ENCODE measurements at regions not wholly inside any gene's neighbourhood (a gene's known extent, or its start where the extent isn't known, plus 50 kb on each side); places are given as distances from the start of the nearest gene placed in this dataset.

DNA sequence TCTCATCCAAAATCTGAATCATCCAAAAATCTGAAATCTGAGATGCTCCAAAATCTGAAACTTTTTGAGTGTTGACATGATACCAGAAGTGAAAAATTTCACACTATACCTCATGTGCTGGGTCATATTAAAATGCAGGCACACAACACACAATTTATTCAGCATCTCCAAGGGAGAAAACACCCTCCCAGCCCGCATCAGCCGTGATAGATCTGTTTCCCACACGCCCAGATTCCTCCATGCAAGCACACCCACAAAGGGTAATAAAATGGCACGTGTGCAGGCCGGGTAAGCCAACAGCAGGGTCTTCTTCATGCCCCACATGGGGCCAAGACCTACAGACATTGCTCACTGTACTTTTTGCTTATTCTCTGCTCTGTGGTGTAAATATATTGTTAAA, 173.1 kb upstream of the FERD3L start:
- in situ Hi-C loops (cut with MboI; ENCODE audit: low pct_unique_long_range_greater_than_20kb, low sequenced_read_pairs, unreplicated experiment): no loop called here
- no peak for DNase-seq (ENCODE audit: low spot score)
- TF ChIP-seq, protein P1, sequence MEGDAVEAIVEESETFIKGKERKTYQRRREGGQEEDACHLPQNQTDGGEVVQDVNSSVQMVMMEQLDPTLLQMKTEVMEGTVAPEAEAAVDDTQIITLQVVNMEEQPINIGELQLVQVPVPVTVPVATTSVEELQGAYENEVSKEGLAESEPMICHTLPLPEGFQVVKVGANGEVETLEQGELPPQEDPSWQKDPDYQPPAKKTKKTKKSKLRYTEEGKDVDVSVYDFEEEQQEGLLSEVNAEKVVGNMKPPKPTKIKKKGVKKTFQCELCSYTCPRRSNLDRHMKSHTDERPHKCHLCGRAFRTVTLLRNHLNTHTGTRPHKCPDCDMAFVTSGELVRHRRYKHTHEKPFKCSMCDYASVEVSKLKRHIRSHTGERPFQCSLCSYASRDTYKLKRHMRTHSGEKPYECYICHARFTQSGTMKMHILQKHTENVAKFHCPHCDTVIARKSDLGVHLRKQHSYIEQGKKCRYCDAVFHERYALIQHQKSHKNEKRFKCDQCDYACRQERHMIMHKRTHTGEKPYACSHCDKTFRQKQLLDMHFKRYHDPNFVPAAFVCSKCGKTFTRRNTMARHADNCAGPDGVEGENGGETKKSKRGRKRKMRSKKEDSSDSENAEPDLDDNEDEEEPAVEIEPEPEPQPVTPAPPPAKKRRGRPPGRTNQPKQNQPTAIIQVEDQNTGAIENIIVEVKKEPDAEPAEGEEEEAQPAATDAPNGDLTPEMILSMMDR (IDR thresholded peaks at IDR 0.05; ENCODE audit: extremely low read depth, insufficient read depth, missing control alignments): no peak

DNA sequence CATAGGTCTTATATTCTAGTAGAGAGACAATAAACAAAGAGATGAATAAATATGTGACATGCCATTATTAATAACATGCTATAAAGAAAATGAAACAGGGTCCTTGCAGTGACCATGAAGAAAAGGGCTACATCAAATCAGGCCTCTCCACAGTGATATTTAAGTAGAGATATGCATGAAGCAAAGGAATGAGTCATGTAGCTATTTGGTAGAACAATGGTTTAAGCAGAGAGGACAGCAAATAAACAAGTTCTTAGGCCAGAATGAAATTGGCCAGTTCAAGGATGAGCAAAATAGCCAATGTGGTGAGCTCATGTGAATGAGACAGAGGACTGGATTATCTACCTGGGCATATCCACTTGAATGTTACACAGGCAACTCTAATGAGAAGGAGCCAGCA, 172.2 kb upstream of the FERD3L start:
- in situ Hi-C loops (cut with MboI; ENCODE audit: low pct_unique_long_range_greater_than_20kb, low sequenced_read_pairs, unreplicated experiment): no loop called here
- TF ChIP-seq, protein P1 (IDR thresholded peaks at IDR 0.05; ENCODE audit: extremely low read depth, insufficient read depth, missing control alignments): no peak
- DNase-seq (ENCODE audit: low spot score): no peak

- no peak for DNase-seq (ENCODE audit: low spot score)
- in situ Hi-C loops (cut with MboI; ENCODE audit: low pct_unique_long_range_greater_than_20kb, low sequenced_read_pairs, unreplicated experiment): no loop called here
- TF ChIP-seq, protein P1 (IDR thresholded peaks at IDR 0.05; ENCODE audit: extremely low read depth, insufficient read depth, missing control alignments): no peak
These were observed 167.2 kb upstream of the FERD3L start for GRCh38 chr7:19312416-19312815.

- TF ChIP-seq, protein P1 (IDR thresholded peaks at IDR 0.05; ENCODE audit: extremely low read depth, insufficient read depth, missing control alignments): no peak
- no peak for DNase-seq (ENCODE audit: low spot score)
- in situ Hi-C loops (cut with MboI; ENCODE audit: low pct_unique_long_range_greater_than_20kb, low sequenced_read_pairs, unreplicated experiment): no loop called here
These were observed 162.3 kb upstream of the FERD3L start for GRCh38 chr7:19307554-19307953.

GRCh38 chr7:19305698-19306097, 160.5 kb upstream of the FERD3L start:
- TF ChIP-seq, protein P1 (IDR thresholded peaks at IDR 0.05; ENCODE audit: extremely low read depth, insufficient read depth, missing control alignments): no peak
- in situ Hi-C loops (cut with MboI; ENCODE audit: low pct_unique_long_range_greater_than_20kb, low sequenced_read_pairs, unreplicated experiment): no loop called here

DNA sequence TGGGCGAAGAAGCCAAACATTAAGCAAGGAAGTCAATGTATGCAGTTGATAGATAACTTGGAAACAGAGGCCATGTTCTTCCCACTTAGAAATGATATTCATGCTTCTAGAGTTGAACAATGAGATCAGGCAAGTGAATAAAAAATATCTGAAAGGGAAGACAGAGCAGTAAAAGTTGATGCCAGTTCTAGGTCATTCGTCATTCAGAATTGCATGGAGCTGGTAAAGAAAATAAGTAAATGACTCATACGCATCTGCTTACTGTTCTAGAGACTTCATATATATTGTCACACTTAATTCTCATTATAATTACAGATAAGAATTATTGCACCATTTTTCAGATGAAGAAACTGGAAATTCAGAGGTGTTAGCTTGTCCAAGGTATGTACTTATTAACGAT, 158.9 kb upstream of the FERD3L start:
- TF ChIP-seq, protein P1 (IDR thresholded peaks at IDR 0.05; ENCODE audit: extremely low read depth, insufficient read depth, missing control alignments): no peak
- no peak for DNase-seq (ENCODE audit: low spot score)
- in situ Hi-C loops (cut with MboI; ENCODE audit: low pct_unique_long_range_greater_than_20kb, low sequenced_read_pairs, unreplicated experiment): no loop called here

More at GRCh38 chr7:19305698-19306097, 160.5 kb upstream of the FERD3L start:
- DNase-seq (ENCODE audit: low spot score): peak; percentile 4

- DNase-seq (ENCODE audit: low spot score): no peak
- TF ChIP-seq, protein P1 (IDR thresholded peaks at IDR 0.05; ENCODE audit: extremely low read depth, insufficient read depth, missing control alignments): no peak
- in situ Hi-C loops (cut with MboI; ENCODE audit: low pct_unique_long_range_greater_than_20kb, low sequenced_read_pairs, unreplicated experiment): no loop called here
These were observed 157.5 kb upstream of the FERD3L start for GRCh38 chr7:19302731-19303130.

All from GM13977 (cell line).